ENCODE measurements at regions not wholly inside any gene's neighbourhood (a gene's known extent, or its start where the extent isn't known, plus 50 kb on each side); places are given as distances from the start of the nearest gene placed in this dataset.
"Not testable (repeated sequence)": the region's sequence is repeated elsewhere in the genome, so short reads cannot be mapped to it uniquely, and the experiment has no call there.

DNA sequence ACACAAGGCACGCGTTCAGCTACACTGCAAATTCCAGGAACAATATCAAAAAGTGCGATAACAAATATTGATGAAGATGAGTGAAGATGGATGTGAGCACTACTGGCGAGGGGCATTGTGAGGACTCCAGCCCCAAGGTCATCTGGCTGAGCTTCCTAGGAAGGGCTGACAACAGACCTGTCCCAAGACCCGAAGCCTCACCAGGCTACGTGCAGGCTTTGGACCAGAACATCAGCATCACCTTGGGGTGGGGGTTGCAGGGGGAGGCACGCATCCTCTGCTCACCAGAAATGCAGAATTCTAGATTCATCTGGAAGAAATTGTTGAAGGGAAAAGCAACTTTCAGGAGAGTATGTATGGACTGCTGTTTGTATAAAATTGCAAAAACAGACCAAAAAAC, 386.3 kb upstream of the DEFB115 start:
- in situ Hi-C loops (cut with HindIII; ENCODE audit: low sequenced_read_pairs); DNase-seq (ENCODE audit: low read depth); H3K4me3 ChIP-seq (ENCODE audit: low read depth, low read length): not testable (repeated sequence)

DNA sequence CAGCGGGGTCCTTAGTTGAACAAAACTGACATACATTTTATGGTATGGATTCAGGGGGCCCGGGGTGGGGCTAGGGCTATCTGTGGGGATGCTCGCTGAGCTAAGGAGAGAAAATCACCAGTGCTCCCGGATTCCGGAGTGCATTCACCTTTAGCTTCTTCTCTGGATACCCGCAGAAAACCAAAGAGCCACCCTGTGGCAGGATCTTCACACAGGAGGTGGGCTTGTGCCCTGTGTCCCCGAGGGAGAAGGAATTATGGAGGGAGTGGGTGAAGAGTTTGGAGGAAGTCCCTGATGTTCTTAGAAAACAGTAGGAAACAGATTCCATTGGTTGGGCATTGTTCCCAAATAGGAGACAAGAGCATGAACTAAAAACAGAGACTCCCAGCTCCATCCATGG, 385.2 kb upstream of the DEFB115 start:
- in situ Hi-C loops (cut with HindIII; ENCODE audit: low sequenced_read_pairs); DNase-seq (ENCODE audit: low read depth); H3K4me3 ChIP-seq (ENCODE audit: low read depth, low read length): not testable (repeated sequence)

DNA sequence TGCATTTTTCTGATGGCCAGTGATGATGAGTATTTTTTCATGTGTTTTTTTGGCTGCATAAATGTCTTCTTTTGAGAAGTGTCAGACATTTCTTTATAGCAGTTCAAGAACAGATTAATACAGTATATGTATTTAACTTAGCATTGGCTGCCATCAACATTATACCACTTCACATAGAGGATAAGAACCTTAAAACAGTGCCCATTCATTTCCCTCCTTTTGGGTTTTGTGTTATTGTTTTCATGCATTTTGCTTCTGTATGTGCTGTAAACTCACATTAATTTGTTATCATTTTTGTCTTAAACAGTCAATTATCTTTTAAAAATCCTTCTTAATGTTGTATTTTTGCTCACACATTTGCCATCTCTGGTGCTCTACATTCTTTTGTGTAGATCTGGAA, 381.6 kb upstream of the DEFB115 start:
- in situ Hi-C loops (cut with HindIII; ENCODE audit: low sequenced_read_pairs); H3K4me3 ChIP-seq (ENCODE audit: low read depth, low read length); DNase-seq (ENCODE audit: low read depth): not testable (repeated sequence)

DNA sequence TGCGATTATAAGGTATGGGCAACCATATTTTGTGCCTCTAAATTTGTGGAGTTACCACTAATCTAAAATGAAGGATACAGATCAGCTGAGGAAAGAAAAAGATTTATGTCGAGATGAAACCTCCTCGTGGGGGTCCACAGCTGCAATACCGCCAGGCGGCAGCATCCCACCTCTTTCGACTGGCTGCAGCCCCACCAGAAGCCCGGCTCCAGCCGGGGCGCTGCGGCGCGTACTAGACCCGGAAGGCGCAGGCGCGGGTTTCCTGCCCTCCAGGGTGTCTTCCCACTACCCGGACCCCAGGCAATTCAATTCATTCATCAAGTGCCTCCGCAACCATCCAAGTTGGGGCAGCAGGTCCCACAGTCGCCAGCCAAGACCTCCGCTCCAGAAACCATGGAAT, 366.1 kb upstream of the DEFB115 start:
- H3K4me3 ChIP-seq (ENCODE audit: low read depth, low read length); in situ Hi-C loops (cut with HindIII; ENCODE audit: low sequenced_read_pairs); DNase-seq (ENCODE audit: low read depth): not testable (repeated sequence)

DNA sequence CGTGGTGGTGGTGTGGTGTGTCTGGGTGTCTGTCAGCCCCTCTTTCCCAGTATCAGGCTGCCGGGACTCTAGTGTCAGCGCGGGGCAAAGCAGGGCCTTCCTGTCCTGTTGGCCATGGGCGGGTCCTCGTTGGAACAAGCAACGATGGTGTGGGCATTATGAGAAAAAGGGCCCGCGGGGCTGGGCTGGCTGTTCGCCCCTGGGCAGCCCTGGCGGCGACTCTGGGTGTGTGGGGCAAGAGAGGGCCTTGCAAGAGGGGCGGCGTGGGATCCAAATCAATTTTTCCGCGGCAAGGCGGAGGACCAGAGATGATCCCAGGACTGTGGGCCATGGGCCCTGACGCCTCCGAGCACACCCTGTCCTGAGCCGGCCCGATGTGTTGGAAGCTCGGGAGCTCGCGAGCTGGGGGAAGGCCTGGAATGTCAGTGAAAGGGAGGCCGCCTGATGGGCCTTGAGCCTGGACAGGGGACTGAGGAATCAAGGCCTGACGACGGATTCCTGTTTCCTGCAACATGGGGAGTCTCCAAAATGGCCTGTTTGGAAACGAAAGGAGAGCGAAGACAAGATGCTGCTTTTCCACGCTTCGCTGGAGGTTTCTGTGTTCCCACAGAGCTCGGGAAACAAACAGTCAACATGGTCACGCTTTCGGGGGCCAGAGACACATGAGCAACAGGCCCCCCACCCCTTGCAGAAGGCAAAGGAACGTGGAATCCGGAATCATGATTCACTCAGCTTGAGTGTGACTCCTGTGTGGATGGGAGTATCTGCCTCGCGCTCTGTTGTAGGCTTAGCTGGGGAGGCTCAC, 364.7 kb upstream of the DEFB115 start:
- TF ChIP-seq, protein P1, sequence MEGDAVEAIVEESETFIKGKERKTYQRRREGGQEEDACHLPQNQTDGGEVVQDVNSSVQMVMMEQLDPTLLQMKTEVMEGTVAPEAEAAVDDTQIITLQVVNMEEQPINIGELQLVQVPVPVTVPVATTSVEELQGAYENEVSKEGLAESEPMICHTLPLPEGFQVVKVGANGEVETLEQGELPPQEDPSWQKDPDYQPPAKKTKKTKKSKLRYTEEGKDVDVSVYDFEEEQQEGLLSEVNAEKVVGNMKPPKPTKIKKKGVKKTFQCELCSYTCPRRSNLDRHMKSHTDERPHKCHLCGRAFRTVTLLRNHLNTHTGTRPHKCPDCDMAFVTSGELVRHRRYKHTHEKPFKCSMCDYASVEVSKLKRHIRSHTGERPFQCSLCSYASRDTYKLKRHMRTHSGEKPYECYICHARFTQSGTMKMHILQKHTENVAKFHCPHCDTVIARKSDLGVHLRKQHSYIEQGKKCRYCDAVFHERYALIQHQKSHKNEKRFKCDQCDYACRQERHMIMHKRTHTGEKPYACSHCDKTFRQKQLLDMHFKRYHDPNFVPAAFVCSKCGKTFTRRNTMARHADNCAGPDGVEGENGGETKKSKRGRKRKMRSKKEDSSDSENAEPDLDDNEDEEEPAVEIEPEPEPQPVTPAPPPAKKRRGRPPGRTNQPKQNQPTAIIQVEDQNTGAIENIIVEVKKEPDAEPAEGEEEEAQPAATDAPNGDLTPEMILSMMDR (IDR thresholded peaks at IDR 0.05; ENCODE audit: low read depth, low read length, missing control alignments) = no peak
- in situ Hi-C loops (cut with HindIII; ENCODE audit: low sequenced_read_pairs) = no loop called here
- no peak for DNase-seq (ENCODE audit: low read depth)
- no peak overlapping the region for H3K4me3 ChIP-seq (ENCODE audit: low read depth, low read length)

DNA sequence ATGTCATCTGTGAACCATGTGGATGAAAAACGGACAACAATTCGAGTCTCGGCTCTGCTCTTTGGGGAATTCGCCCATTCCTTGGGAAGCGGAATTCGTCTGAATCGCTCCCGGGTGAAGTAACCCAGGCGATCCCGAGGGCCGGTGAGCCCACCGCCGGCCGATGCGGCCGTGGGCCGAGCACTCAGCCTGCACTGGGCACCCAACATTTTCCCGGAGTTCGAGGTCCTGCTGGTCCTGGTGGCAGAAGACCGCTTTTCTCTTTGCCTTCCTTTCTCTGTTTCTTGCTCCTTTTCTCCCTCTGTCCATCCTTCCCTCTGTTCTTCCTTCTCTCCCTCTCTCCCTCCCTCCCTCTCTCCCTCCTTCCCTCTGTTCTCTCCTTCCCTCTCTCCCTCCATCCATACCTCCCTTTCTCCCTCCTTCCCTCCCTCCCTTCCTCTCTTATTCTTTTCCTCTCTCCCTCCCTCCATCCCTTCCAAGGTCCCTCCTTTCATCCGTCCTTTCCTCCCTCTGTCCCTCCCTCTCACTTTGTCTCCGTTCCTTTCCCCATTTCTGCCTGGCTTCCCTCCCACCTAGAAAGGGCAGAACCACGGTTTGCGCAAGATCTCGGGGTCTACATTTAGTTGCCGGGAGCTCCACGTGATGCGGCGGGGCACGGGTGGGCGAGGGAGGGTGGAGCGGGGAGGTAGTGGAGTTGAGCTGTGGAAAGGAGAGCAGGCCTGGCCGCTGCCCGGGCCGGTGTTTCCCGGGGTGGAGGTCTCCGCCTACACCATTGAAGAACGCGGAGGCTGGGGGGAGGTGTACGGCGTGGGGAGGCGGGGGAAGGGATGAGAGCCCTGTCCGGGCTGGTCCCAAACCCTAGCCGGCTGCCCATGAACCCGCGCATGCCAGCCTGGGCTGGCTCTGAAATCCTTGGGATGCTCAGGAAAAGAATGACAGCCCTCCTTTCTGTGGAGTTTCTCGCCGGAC, 363.8 kb upstream of the DEFB115 start:
- in situ Hi-C loops (cut with HindIII; ENCODE audit: low sequenced_read_pairs); H3K4me3 ChIP-seq (ENCODE audit: low read depth, low read length); DNase-seq (ENCODE audit: low read depth): not testable (repeated sequence)

DNA sequence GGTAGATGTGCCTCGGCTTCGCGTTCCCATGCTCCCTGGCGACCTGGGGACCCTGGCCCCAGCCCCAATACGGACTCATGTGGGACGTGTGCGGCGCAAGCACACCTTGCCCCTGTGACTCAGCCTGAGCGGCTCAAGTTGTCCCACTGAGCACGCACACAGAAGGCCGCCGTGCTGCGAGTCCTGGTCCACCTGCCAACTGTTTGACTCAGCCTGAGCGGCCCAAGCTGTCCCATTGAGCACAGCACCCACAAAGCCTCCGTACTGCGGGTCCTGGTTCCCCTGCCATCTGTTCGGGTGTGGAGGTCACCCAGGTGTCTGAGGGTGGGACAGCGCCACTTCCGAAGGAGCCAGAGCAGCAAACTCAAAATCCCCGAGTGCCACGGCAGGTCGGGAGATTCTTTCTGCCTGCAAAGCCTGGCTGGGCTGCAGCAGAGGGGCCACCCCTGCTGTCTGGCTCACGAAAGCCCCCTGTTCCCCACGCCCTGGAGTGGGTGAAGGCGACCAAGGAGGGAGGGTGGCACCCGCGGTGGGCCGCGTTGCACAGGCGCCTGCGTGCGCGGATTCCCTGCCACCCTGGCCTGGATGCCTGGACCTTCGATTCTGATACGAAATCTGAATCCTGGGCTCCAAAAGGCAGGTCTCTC, 362.6 kb upstream of the DEFB115 start:
- in situ Hi-C loops (cut with HindIII; ENCODE audit: low sequenced_read_pairs); H3K4me3 ChIP-seq (ENCODE audit: low read depth, low read length); DNase-seq (ENCODE audit: low read depth): not testable (repeated sequence)

DNA sequence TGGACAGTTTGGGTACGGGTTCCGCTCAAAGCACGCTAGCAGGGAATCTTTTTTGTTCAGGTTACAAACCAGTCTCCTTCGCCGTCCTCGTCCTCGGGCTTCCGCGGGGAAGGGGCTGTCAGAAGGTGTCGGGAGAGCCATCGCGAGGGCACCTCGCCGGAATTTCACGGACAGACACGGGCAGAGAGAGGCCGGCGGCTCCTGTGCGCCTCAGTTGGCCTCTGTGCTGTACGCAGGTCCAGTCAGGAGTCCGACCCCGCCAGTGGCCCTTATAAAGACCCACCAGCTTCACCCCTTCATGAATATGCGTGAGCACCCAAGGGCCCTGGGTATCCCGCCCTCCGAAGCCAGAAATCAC, 362.1 kb upstream of the DEFB115 start:
- in situ Hi-C loops (cut with HindIII; ENCODE audit: low sequenced_read_pairs); DNase-seq (ENCODE audit: low read depth); H3K4me3 ChIP-seq (ENCODE audit: low read depth, low read length): not testable (repeated sequence)

DNA sequence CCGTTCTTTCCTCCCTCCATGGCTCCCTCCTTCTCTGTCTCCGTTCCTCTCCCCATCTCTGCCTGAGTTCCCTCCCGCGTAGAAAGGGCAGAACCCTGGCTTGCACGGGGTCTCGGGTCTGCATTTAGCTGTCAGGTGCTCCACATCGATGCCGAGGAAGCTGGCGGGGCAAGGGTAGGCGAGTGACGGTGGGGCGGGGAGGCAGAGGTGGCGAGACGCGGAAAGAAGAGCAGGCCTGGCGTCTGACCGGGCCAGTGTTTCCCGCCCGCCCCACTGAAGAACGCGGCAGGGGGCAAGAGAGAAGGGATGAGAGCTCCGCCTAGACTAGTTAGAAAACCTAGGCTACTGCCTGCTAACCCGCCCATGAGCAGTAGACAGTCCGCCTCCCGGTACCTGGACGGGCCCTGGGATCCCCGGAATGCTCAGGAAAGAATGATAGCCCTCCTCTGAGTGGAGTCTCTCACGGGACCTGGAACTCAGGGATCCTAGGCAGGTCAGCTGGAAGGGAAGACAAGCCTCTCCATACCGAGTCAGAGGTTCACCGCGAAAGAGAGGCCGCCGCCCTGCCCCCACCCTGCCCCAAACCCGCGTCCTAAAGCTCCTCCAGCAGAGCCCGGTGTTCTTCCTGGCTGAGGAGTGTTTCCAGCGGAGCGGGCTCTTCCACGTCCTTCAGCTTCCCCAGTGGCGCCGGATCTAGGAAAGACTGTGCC, 357.9 kb upstream of the DEFB115 start:
- H3K4me3 ChIP-seq (ENCODE audit: low read depth, low read length); in situ Hi-C loops (cut with HindIII; ENCODE audit: low sequenced_read_pairs); DNase-seq (ENCODE audit: low read depth): not testable (repeated sequence)

DNA sequence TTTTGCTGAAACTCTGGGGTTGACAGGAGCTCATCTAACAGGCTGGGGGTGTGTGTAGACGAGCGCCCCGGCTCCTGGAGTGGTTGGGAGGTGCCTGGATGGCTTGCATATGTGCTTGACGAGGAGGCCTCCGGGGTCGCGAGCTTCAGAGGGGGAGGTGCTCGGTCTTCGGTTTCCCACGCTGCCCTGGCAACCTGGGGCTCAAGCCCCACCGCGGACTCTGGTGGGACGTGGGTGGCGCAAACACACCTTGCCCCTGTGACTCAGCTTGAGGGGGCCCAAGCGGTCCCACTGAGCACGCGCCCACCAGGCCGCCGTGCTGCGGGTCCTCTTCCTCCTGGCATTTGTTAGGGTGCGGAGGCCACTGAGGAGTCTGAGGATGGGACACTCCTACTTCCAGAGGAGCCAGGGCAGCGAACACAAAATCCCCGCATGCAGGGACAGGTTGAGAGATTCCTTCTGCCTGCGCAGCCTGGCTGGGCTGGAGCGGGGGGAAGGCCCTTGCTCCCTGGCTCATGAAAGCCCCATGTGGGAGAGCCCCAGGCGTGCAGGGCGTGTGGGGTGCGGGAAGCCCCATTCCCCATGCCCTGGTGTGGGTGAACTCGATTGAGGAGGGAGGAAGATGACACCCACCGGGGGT, 357.3 kb upstream of the DEFB115 start:
- DNase-seq (ENCODE audit: low read depth); H3K4me3 ChIP-seq (ENCODE audit: low read depth, low read length); in situ Hi-C loops (cut with HindIII; ENCODE audit: low sequenced_read_pairs): not testable (repeated sequence)

DNA sequence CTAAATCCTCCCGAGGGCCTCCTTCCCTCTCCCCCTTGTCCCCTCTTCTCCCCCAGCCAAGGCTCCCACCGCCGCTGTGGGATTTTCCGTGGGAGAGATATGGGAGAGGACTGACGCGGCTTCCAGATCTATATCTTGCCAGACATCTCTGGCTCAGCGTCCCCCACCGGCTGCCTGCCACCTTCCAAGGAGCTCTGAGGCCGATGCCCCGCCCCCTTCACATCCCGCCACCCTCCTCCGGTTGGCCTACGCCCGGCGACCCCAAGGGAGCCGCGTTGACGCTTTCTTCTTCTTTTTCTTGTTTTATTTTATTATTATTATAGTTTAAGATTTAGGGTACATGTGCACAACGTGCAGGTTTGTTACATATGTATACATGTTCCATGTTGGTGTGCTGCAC, 352.2 kb upstream of the DEFB115 start:
- H3K4me3 ChIP-seq (ENCODE audit: low read depth, low read length); in situ Hi-C loops (cut with HindIII; ENCODE audit: low sequenced_read_pairs); DNase-seq (ENCODE audit: low read depth): not testable (repeated sequence)
